Ovary (tissue), 7 donors: ENCODE measurements at regions not wholly inside any gene's neighbourhood (a gene's known extent, or its start where the extent isn't known, plus 50 kb on each side); places are given as distances from the start of the nearest gene placed in this dataset.

Experiments used
- DNase-seq, 5 donors: peaks; one replicate each; pipeline ENCODE4 v3.0.0-alpha.2; 2019 to 2020
- H3K27ac ChIP-seq, 2 donors: fragments of 200-600 bp; one replicate each; pipeline versions ENCODE4 v1.5.1 to v1.8.0; 2019 to 2022
- H3K27me3 ChIP-seq: fragments of 200-600 bp; one replicate; pipeline ENCODE4 v1.8.0; 2022
- H3K36me3 ChIP-seq: fragments of 200-600 bp; sonication (generic); one replicate; pipeline ENCODE4 v1.5.1; 2019
- H3K4me1 ChIP-seq: one replicate; pipeline ENCODE4 v1.8.1; 2013; ENCODE audit warnings: mild to moderate bottlenecking, moderate library complexity; ENCODE audit not compliant: insufficient read depth
- H3K4me3 ChIP-seq: fragments of 200-600 bp; sonication (generic); one replicate; pipeline ENCODE4 v1.5.1; 2017
- H3K9me3 ChIP-seq, 2 donors: fragments of 200-600 bp in 1 of 2; sonication (generic) in 1 of 2; one replicate each; pipeline versions ENCODE4 v1.5.1 to v1.8.1; 2013 to 2019; ENCODE audit warnings: mild to moderate bottlenecking in 1 of 2, moderate library complexity in 1 of 2
- CTCF ChIP-seq, 3 donors: fragments of 450-650 bp in 2 of 3; fragments of 200-600 bp in 1 of 3; IDR thresholded peaks; one replicate each; pipeline versions ENCODE4 v1.5.1 to v1.8.0; 2016 to 2022; ENCODE audit warnings: antibody characterized with exemption in 3 of 3, mild to moderate bottlenecking in 1 of 3
- EP300 ChIP-seq: sonication (generic); formaldehyde crosslinking; IDR thresholded peaks from one replicate; pipeline ENCODE4 v1.6.1; 2017; ENCODE audit warnings: antibody characterized with exemption
- POLR2A ChIP-seq: fragments of 450-650 bp; IDR thresholded peaks from one replicate; pipeline ENCODE4 v1.6.1; 2017; ENCODE audit warnings: antibody characterized with exemption, mild to moderate bottlenecking, moderate library complexity
- WGBS, 3 donors: extraction: QIAGEN DNeasy Blood & Tissue Kit in 1 of 3; methylation state at CpG; one replicate each; pipeline versions ENCODE4 v1.1.5 to v1.1.7; 2013 to 2017; 5-methylcytosine and 5-hydroxymethylcytosine counted together
- intact Hi-C, 4 donors: fragments of 100-400 bp; cut with DNase I; formaldehyde crosslinking; loops; one replicate each; pipeline versions ENCODE4 v1.11.0 to v1.15.1; 2022 to 2023
- donor health status: DM: no; HTN: no; CAD: no; lungs with moderate emphysema.
- donor health status: DM: no; HTN: no; CAD: no.
- donor health status: Bipolar disorder and iron deficiency.
- donor health status: DM: no; HTN: no; CAD: no.
- donor health status: DM: yes; HTN: yes; CAD: no.

- Histone ChIP-seq H3K4me3 (no peak overlapping the region), H3K4me1 (peaks cover 1% of the 10 kb centered on the region), H3K27me3 (no peaks in the 10 kb centered on the region), H3K27ac (no peak overlapping the region), H3K36me3 (no peaks in the 10 kb centered on the region), H3K9me3 (no peaks in the 10 kb centered on the region)
- no peak for TF ChIP-seq CTCF (IDR thresholded peaks at IDR 0.05)
- no peak for TF ChIP-seq POLR2A
- no peak for TF ChIP-seq EP300
- WGBS, 3 donors = 93 to 96% (median 95%) methylated on average over 3 of the region's 3 CpGs
- DNase-seq = no peak
- intact Hi-C loops = no loop called here
These were observed 404.4 kb upstream of the PROK2 start for GRCh38 chr3:72189339-72189738.

- H3K27ac ChIP-seq = no peak overlapping the region
- H3K36me3 ChIP-seq = no peaks in the 10 kb centered on the region
- H3K27me3 ChIP-seq = no peaks in the 10 kb centered on the region
- intact Hi-C loops = no loop called here
- no peaks in the 10 kb centered on the region for H3K9me3 ChIP-seq
- WGBS, 3 donors = 95 to 100% (median 100%) methylated on average over 2 of the region's 2 CpGs
- H3K4me1 ChIP-seq = peaks cover 1% of the 10 kb centered on the region
- no peak overlapping the region for H3K4me3 ChIP-seq
- no peak for DNase-seq
- TF ChIP-seq CTCF (IDR thresholded peaks at IDR 0.05) (no peak), EP300 (no peak), POLR2A (no peak)
These were observed 403.6 kb upstream of the PROK2 start for GRCh38 chr3:72188536-72188935.

GRCh38 chr3:72187131-72187530, 402.2 kb upstream of the PROK2 start:
- intact Hi-C loops = no loop called here
- 91 to 96% (median 93%) methylated on average over 2 of the region's 2 CpGs for WGBS, 3 donors
- DNase-seq = no peak
- H3K27ac ChIP-seq = no peak overlapping the region
- TF ChIP-seq POLR2A = no peak
- no peak for TF ChIP-seq EP300
- TF ChIP-seq CTCF (IDR thresholded peaks at IDR 0.05) = no peak
- H3K36me3 ChIP-seq = no peaks in the 10 kb centered on the region
- H3K9me3 ChIP-seq = no peaks in the 10 kb centered on the region
- H3K27me3 ChIP-seq = no peaks in the 10 kb centered on the region
- H3K4me1 ChIP-seq = peaks cover 1% of the 10 kb centered on the region
- H3K4me3 ChIP-seq = no peak overlapping the region

- H3K4me1 ChIP-seq = peaks cover 1% of the 10 kb centered on the region
- WGBS, 3 donors = 4 to 10% (median 10%) methylated on average over 1 of the region's 1 CpG
- H3K9me3 ChIP-seq = no peaks in the 10 kb centered on the region
- H3K4me3 ChIP-seq = no peak overlapping the region
- intact Hi-C loops = no loop called here
- TF ChIP-seq CTCF (IDR thresholded peaks at IDR 0.05) = no peak
- TF ChIP-seq EP300 = no peak
- TF ChIP-seq POLR2A = no peak
- H3K36me3 ChIP-seq = no peaks in the 10 kb centered on the region
- H3K27me3 ChIP-seq = no peaks in the 10 kb centered on the region
- no peak overlapping the region for H3K27ac ChIP-seq
- no peak for DNase-seq
These were observed 401.5 kb upstream of the PROK2 start for GRCh38 chr3:72186400-72186855.
